ENCODE measurements at regions not wholly inside any gene's neighbourhood (a gene's known extent, or its start where the extent isn't known, plus 50 kb on each side); places are given as distances from the start of the nearest gene placed in this dataset.

DNA sequence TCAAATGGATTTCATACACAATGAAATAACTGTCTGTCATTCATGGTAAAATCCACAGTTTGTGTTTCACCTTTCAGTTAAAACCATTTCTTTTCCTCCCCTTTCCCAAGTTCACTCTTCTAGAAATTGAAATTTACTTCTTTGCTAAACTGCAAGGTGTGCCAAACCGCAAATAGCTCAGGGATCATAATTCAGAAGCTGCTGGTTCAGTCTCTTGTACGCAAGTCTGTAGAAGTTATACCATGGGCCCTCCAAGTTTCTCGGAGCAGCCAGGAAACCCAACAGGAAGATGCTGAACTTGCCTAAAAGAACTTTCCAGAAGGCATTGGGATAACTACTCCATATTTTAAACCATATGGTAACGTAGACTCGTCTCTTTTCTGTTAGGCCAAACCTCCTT lies 268.9 kb downstream of the FLRT2 start:
- H3K79me2 ChIP-seq (ENCODE audit: control insufficient read depth, insufficient read depth, low read length), result no peaks in the 10 kb centered on the region
- ChIA-PET POLR2A (no interaction called here), CTCF (interaction anchor here (1.4 kb wide), 1 partner anchor 9 kb away, joined by 4 read pairs; no protein-coding TSS in a partner anchor), SMC1A (ENCODE audit: uncharacterized antibody, unreplicated experiment) (no interaction called here), RAD21 (ENCODE audit: unreplicated experiment) (no interaction called here)
- 6% methylated on average over 5 of the region's 5 CpGs for WGBS (ENCODE audit: insufficient coverage, insufficient replicate concordance, low lambda C conversion rate, missing lambda C conversion rate)
- no peak overlapping the region for H3K4me2 ChIP-seq (ENCODE audit: control insufficient read depth, insufficient read depth)
- in situ Hi-C loops (cut with MboI) (no loop called here), intact Hi-C loops (cut with micrococcal nuclease; ENCODE audit: unreplicated experiment) (no loop called here)
- no peaks in the 10 kb centered on the region for H3K27me3 ChIP-seq (replicated peaks in 1 of 2; ENCODE audit: control insufficient read depth in 2 of 2, insufficient read depth in 2 of 2, low read length in 1 of 2)
- BruUV-seq (replicated peaks), result no TSS peak
- no peak overlapping the region for H2AFZ ChIP-seq (ENCODE audit: control insufficient read depth, low read depth, low read length)
- ATAC-seq (no peak), FAIRE-seq (no peak), DNase-seq (ENCODE audit: low read depth, low spot score) (no peak)
- H3K4me1 ChIP-seq (ENCODE audit: control insufficient read depth, insufficient read depth, low read length), result no peaks in the 10 kb centered on the region
- no peaks in the 10 kb centered on the region for H3K36me3 ChIP-seq (ENCODE audit: control insufficient read depth in 2 of 2, insufficient read depth in 2 of 2, low read length in 1 of 2)
- H3K27ac ChIP-seq (ENCODE audit: control insufficient read depth, insufficient read depth), result no peak overlapping the region
- H3K9me3 ChIP-seq (replicated peaks; ENCODE audit: control insufficient read depth, insufficient read depth, low read length), result no peaks in the 10 kb centered on the region
- no peak for TF ChIP-seq TBL1XR1 (IDR thresholded peaks at IDR 0.05; ENCODE audit: low read depth, low read length)
- TF ChIP-seq SMC3 (IDR thresholded peaks at IDR 0.05; ENCODE audit: borderline replicate concordance, low read length), result no peak
- TF ChIP-seq NR2C2 (IDR thresholded peaks at IDR 0.05; ENCODE audit: borderline replicate concordance, control insufficient read depth, insufficient read length, low read depth), result no peak
- no peak for TF ChIP-seq SUZ12 (IDR thresholded peaks at IDR 0.05; ENCODE audit: unreplicated experiment)
- no peak for TF ChIP-seq CBX3 (IDR thresholded peaks at IDR 0.05; ENCODE audit: borderline replicate concordance, low read depth)
- TF ChIP-seq, protein P1, sequence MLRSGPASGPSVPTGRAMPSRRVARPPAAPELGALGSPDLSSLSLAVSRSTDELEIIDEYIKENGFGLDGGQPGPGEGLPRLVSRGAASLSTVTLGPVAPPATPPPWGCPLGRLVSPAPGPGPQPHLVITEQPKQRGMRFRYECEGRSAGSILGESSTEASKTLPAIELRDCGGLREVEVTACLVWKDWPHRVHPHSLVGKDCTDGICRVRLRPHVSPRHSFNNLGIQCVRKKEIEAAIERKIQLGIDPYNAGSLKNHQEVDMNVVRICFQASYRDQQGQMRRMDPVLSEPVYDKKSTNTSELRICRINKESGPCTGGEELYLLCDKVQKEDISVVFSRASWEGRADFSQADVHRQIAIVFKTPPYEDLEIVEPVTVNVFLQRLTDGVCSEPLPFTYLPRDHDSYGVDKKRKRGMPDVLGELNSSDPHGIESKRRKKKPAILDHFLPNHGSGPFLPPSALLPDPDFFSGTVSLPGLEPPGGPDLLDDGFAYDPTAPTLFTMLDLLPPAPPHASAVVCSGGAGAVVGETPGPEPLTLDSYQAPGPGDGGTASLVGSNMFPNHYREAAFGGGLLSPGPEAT (IDR thresholded peaks at IDR 0.05; ENCODE audit: low read depth), result no peak
- TF ChIP-seq, protein P2, sequence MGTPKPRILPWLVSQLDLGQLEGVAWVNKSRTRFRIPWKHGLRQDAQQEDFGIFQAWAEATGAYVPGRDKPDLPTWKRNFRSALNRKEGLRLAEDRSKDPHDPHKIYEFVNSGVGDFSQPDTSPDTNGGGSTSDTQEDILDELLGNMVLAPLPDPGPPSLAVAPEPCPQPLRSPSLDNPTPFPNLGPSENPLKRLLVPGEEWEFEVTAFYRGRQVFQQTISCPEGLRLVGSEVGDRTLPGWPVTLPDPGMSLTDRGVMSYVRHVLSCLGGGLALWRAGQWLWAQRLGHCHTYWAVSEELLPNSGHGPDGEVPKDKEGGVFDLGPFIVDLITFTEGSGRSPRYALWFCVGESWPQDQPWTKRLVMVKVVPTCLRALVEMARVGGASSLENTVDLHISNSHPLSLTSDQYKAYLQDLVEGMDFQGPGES (IDR thresholded peaks at IDR 0.05), result no peak
- TF ChIP-seq, protein P3, sequence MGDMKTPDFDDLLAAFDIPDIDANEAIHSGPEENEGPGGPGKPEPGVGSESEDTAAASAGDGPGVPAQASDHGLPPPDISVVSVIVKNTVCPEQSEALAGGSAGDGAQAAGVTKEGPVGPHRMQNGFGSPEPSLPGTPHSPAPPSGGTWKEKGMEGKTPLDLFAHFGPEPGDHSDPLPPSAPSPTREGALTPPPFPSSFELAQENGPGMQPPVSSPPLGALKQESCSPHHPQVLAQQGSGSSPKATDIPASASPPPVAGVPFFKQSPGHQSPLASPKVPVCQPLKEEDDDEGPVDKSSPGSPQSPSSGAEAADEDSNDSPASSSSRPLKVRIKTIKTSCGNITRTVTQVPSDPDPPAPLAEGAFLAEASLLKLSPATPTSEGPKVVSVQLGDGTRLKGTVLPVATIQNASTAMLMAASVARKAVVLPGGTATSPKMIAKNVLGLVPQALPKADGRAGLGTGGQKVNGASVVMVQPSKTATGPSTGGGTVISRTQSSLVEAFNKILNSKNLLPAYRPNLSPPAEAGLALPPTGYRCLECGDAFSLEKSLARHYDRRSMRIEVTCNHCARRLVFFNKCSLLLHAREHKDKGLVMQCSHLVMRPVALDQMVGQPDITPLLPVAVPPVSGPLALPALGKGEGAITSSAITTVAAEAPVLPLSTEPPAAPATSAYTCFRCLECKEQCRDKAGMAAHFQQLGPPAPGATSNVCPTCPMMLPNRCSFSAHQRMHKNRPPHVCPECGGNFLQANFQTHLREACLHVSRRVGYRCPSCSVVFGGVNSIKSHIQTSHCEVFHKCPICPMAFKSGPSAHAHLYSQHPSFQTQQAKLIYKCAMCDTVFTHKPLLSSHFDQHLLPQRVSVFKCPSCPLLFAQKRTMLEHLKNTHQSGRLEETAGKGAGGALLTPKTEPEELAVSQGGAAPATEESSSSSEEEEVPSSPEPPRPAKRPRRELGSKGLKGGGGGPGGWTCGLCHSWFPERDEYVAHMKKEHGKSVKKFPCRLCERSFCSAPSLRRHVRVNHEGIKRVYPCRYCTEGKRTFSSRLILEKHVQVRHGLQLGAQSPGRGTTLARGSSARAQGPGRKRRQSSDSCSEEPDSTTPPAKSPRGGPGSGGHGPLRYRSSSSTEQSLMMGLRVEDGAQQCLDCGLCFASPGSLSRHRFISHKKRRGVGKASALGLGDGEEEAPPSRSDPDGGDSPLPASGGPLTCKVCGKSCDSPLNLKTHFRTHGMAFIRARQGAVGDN (IDR thresholded peaks at IDR 0.05), result no peak
- no peak for TF ChIP-seq POLR2AphosphoS2 (IDR thresholded peaks at IDR 0.05; ENCODE audit: low read depth, low read length)
- H3K9ac ChIP-seq (ENCODE audit: control insufficient read depth, insufficient read depth, low read length), result no peak overlapping the region
- no peaks in the 10 kb centered on the region for H4K20me1 ChIP-seq (ENCODE audit: control insufficient read depth, insufficient read depth)
- no peak overlapping the region for H3K4me3 ChIP-seq
